ENCODE measurements at regions not wholly inside any gene's neighbourhood (a gene's known extent, or its start where the extent isn't known, plus 50 kb on each side); places are given as distances from the start of the nearest gene placed in this dataset.

GRCh38 chr3:164200053-164200823 is 878.1 kb downstream of the SI start:
- H3K27me3 Mint-ChIP-seq (ENCODE audit: unreplicated experiment) = no peaks in the 10 kb centered on the region
- BruUV-seq (replicated peaks) = no TSS peak
- DNase-seq = no peak
- H3K4me1 Mint-ChIP-seq (ENCODE audit: low read depth, unreplicated experiment) = no peaks in the 10 kb centered on the region
- no peak for TF ChIP-seq CTCF (IDR thresholded peaks at IDR 0.05; ENCODE audit: unreplicated experiment)
- intact Hi-C loops (cut with micrococcal nuclease; ENCODE audit: unreplicated experiment) = no loop called here
- H3K36me3 Mint-ChIP-seq (ENCODE audit: insufficient read depth, unreplicated experiment) = no peaks in the 10 kb centered on the region
- no peak overlapping the region for H3K27ac Mint-ChIP-seq (ENCODE audit: unreplicated experiment)
- CTCF ChIA-PET = interaction anchor here (0.6 to 0.7 kb wide), 2 partner anchors 134 to 1418 kb away, joined by 3 read pairs; no protein-coding TSS in a partner anchor
- peaks cover 2% of the 10 kb centered on the region for H3K9me3 Mint-ChIP-seq (ENCODE audit: low read depth, unreplicated experiment)
- no peak overlapping the region for H3K4me3 Mint-ChIP-seq (ENCODE audit: low read depth, unreplicated experiment)

GRCh38 chr3:164196477-164196876 is 881.8 kb downstream of the SI start:
- no peaks in the 10 kb centered on the region for H3K4me1 Mint-ChIP-seq (ENCODE audit: low read depth, unreplicated experiment)

GRCh38 chr3:164194842-164195241 is 883.5 kb downstream of the SI start:
- no peaks in the 10 kb centered on the region for H3K27me3 Mint-ChIP-seq (ENCODE audit: unreplicated experiment)
- intact Hi-C loops (cut with micrococcal nuclease; ENCODE audit: unreplicated experiment) = no loop called here
- no peak for DNase-seq
- H3K4me1 Mint-ChIP-seq (ENCODE audit: low read depth, unreplicated experiment) = no peaks in the 10 kb centered on the region
- TF ChIP-seq CTCF (IDR thresholded peaks at IDR 0.05; ENCODE audit: unreplicated experiment) = no peak
- CTCF ChIA-PET = no interaction called here
- no peak overlapping the region for H3K27ac Mint-ChIP-seq (ENCODE audit: unreplicated experiment)
- H3K9me3 Mint-ChIP-seq (ENCODE audit: low read depth, unreplicated experiment) = no peaks in the 10 kb centered on the region
- H3K36me3 Mint-ChIP-seq (ENCODE audit: insufficient read depth, unreplicated experiment) = no peaks in the 10 kb centered on the region
- BruUV-seq (replicated peaks) = no TSS peak
- no peak overlapping the region for H3K4me3 Mint-ChIP-seq (ENCODE audit: low read depth, unreplicated experiment)

More at GRCh38 chr3:164196477-164196876, 881.8 kb downstream of the SI start:
- H3K27me3 Mint-ChIP-seq (ENCODE audit: unreplicated experiment) = no peaks in the 10 kb centered on the region
- no peak for DNase-seq
- no peak for TF ChIP-seq CTCF (IDR thresholded peaks at IDR 0.05; ENCODE audit: unreplicated experiment)
- no TSS peak for BruUV-seq (replicated peaks)
- no peaks in the 10 kb centered on the region for H3K36me3 Mint-ChIP-seq (ENCODE audit: insufficient read depth, unreplicated experiment)
- H3K4me3 Mint-ChIP-seq (ENCODE audit: low read depth, unreplicated experiment) = no peak overlapping the region
- intact Hi-C loops (cut with micrococcal nuclease; ENCODE audit: unreplicated experiment) = no loop called here
- H3K27ac Mint-ChIP-seq (ENCODE audit: unreplicated experiment) = no peak overlapping the region
- CTCF ChIA-PET = no interaction called here
- H3K9me3 Mint-ChIP-seq (ENCODE audit: low read depth, unreplicated experiment) = no peaks in the 10 kb centered on the region

GRCh38 chr3:164192974-164193373 is 885.3 kb downstream of the SI start:
- H3K4me3 Mint-ChIP-seq (ENCODE audit: low read depth, unreplicated experiment) = no peak overlapping the region
- no peak for TF ChIP-seq CTCF (IDR thresholded peaks at IDR 0.05; ENCODE audit: unreplicated experiment)
- H3K36me3 Mint-ChIP-seq (ENCODE audit: insufficient read depth, unreplicated experiment) = no peaks in the 10 kb centered on the region
- no peak overlapping the region for H3K27ac Mint-ChIP-seq (ENCODE audit: unreplicated experiment)
- no peak for DNase-seq
- no peaks in the 10 kb centered on the region for H3K27me3 Mint-ChIP-seq (ENCODE audit: unreplicated experiment)
- no peaks in the 10 kb centered on the region for H3K4me1 Mint-ChIP-seq (ENCODE audit: low read depth, unreplicated experiment)
- CTCF ChIA-PET = no interaction called here
- BruUV-seq (replicated peaks) = no TSS peak
- H3K9me3 Mint-ChIP-seq (ENCODE audit: low read depth, unreplicated experiment) = no peaks in the 10 kb centered on the region
- intact Hi-C loops (cut with micrococcal nuclease; ENCODE audit: unreplicated experiment) = no loop called here

Measured in Calu3 (cell line).